ENCODE measurements at regions not wholly inside any gene's neighbourhood (a gene's known extent, or its start where the extent isn't known, plus 50 kb on each side); places are given as distances from the start of the nearest gene placed in this dataset.

- DNase-seq (ENCODE audit: low read depth): no peak
Measured at GRCh38 chr2:200254773-200255172, 51.7 kb upstream of the SPATS2L start.

- DNase-seq (ENCODE audit: low read depth): no peak
Measured at GRCh38 chr2:200255549-200255948, 50.9 kb upstream of the SPATS2L start.
